ENCODE measurements at regions not wholly inside any gene's neighbourhood (a gene's known extent, or its start where the extent isn't known, plus 50 kb on each side); places are given as distances from the start of the nearest gene placed in this dataset.

DNA sequence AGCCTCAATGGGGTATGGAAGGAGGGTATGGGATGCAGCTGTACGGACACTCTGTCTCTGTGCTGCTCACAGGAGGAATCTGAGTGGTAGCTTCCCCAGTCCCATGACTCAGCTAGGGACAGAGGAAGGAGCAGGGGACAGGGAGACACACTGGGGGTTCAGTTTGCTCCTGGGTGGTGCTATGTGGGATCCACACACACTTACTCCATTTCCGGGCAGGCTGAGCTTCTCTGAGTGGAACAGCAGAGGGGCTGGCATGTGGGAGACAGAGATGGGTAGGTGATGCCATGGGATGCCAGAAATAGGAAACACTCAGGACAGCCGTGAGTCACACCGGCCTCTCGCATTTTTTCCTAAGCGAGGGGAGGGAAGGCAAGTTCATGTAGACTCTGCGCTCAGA is 59.2 kb upstream of the KIRREL3 start:
- H3K4me3 ChIP-seq (ENCODE audit: low read depth in 1 of 2, low read length in 2 of 2), result no peak overlapping the region
- no peaks in the 10 kb centered on the region for H3K4me1 ChIP-seq (ENCODE audit: control insufficient read depth in 1 of 2, insufficient read depth in 2 of 2, low read length in 2 of 2)
- H3K27ac ChIP-seq (ENCODE audit: low read length), result no peak overlapping the region
- H3K36me3 ChIP-seq (ENCODE audit: control insufficient read depth in 1 of 2, insufficient read depth in 2 of 2, low read length in 2 of 2), result no peaks in the 10 kb centered on the region
- no peaks in the 10 kb centered on the region for H3K9me3 ChIP-seq (ENCODE audit: control insufficient read depth in 1 of 2, low read length in 2 of 2)
- no peaks in the 10 kb centered on the region for H3K27me3 ChIP-seq (ENCODE audit: low read depth, low read length)

- Histone ChIP-seq H3K4me3 (ENCODE audit: low read depth in 1 of 2, low read length in 2 of 2) (no peak overlapping the region), H3K27ac (ENCODE audit: low read length) (no peak overlapping the region), H3K4me1 (ENCODE audit: control insufficient read depth in 1 of 2, insufficient read depth in 2 of 2, low read length in 2 of 2) (no peaks in the 10 kb centered on the region), H3K9me3 (ENCODE audit: control insufficient read depth in 1 of 2, low read length in 2 of 2) (no peaks in the 10 kb centered on the region), H3K27me3 (ENCODE audit: low read depth, low read length) (no peaks in the 10 kb centered on the region), H3K36me3 (ENCODE audit: control insufficient read depth in 1 of 2, insufficient read depth in 2 of 2, low read length in 2 of 2) (no peaks in the 10 kb centered on the region)
Observed at GRCh38 chr11:127059286-127059685, 58.7 kb upstream of the KIRREL3 start.

- no peaks in the 10 kb centered on the region for H3K36me3 ChIP-seq (ENCODE audit: control insufficient read depth in 1 of 2, insufficient read depth in 2 of 2, low read length in 2 of 2)
- H3K9me3 ChIP-seq (ENCODE audit: control insufficient read depth in 1 of 2, low read length in 2 of 2), result no peaks in the 10 kb centered on the region
- no peak overlapping the region for H3K4me3 ChIP-seq (ENCODE audit: low read depth in 1 of 2, low read length in 2 of 2)
- H3K27ac ChIP-seq (ENCODE audit: low read length), result no peak overlapping the region
- H3K4me1 ChIP-seq (ENCODE audit: control insufficient read depth in 1 of 2, insufficient read depth in 2 of 2, low read length in 2 of 2), result no peaks in the 10 kb centered on the region
- H3K27me3 ChIP-seq (ENCODE audit: low read depth, low read length), result no peaks in the 10 kb centered on the region
Observed at GRCh38 chr11:127058524-127058923, 58.0 kb upstream of the KIRREL3 start.

- no peak overlapping the region for H3K27ac ChIP-seq (ENCODE audit: low read length)
- H3K36me3 ChIP-seq (ENCODE audit: control insufficient read depth in 1 of 2, insufficient read depth in 2 of 2, low read length in 2 of 2), result no peaks in the 10 kb centered on the region
- no peaks in the 10 kb centered on the region for H3K27me3 ChIP-seq (ENCODE audit: low read depth, low read length)
- no peak overlapping the region for H3K4me3 ChIP-seq (ENCODE audit: low read depth in 1 of 2, low read length in 2 of 2)
- H3K4me1 ChIP-seq (ENCODE audit: control insufficient read depth in 1 of 2, insufficient read depth in 2 of 2, low read length in 2 of 2), result no peaks in the 10 kb centered on the region
- no peaks in the 10 kb centered on the region for H3K9me3 ChIP-seq (ENCODE audit: control insufficient read depth in 1 of 2, low read length in 2 of 2)
Observed at GRCh38 chr11:127057126-127057525, 56.6 kb upstream of the KIRREL3 start.

DNA sequence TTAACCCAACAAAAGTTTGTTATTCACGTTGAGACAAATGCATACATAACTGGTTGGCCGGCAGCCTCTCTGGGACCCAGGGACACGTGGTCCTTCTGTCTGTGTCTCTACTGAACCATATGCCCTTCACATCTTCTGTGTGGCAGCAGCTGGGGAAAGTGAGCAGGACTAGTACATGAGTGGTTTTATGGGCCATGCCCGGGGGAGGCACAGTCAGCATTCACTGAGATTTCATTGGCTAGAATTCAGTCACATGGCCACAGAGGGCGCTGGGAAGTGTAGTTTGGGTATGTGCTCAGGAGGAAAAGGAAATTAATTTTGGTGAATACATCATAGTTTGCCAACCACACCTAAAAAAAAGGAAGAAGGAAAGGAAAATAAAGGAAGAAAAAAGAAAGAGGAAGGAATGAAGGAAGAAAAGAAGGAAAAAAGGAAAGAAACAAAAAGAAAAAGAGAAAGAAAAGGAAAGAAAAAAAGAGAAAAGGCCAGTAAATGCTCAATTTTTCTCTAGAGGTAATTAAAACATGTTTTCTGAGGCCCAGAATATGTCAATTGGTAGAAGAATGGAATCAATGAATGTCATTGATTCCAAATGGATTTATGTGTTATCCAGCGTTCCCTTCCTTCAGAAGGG is 55.9 kb upstream of the KIRREL3 start:
- H3K4me3 ChIP-seq (ENCODE audit: low read depth in 1 of 2, low read length in 2 of 2), result no peak overlapping the region
- H3K27ac ChIP-seq (ENCODE audit: low read length), result no peak overlapping the region
- no peaks in the 10 kb centered on the region for H3K36me3 ChIP-seq (ENCODE audit: control insufficient read depth in 1 of 2, insufficient read depth in 2 of 2, low read length in 2 of 2)
- H3K27me3 ChIP-seq (ENCODE audit: low read depth, low read length), result no peaks in the 10 kb centered on the region
- no peaks in the 10 kb centered on the region for H3K4me1 ChIP-seq (ENCODE audit: control insufficient read depth in 1 of 2, insufficient read depth in 2 of 2, low read length in 2 of 2)
- H3K9me3 ChIP-seq (ENCODE audit: control insufficient read depth in 1 of 2, low read length in 2 of 2), result no peaks in the 10 kb centered on the region

DNA sequence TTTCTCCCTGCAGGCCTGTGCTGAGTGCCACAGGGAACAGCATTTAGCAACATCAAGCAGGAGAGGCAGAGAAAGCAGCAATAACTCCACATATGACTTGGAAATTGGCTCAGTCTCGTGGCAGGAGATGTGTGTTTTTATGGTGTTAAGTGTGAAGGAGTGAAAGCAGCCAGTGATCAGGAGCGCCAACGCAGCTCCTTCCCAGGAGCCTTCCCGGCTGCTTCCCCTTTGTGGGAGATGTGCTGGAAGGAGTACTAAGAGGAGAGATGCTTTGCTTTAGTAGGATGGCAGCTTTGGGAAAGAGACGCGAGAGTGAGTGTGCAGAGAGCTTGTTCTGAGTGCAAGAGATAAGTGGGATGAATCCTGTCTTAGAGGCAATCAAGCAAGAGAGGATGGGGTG is 54.7 kb upstream of the KIRREL3 start:
- no peaks in the 10 kb centered on the region for H3K27me3 ChIP-seq (ENCODE audit: low read depth, low read length)
- no peak overlapping the region for H3K4me3 ChIP-seq (ENCODE audit: low read depth in 1 of 2, low read length in 2 of 2)
- H3K36me3 ChIP-seq (ENCODE audit: control insufficient read depth in 1 of 2, insufficient read depth in 2 of 2, low read length in 2 of 2), result no peaks in the 10 kb centered on the region
- no peaks in the 10 kb centered on the region for H3K4me1 ChIP-seq (ENCODE audit: control insufficient read depth in 1 of 2, insufficient read depth in 2 of 2, low read length in 2 of 2)
- no peaks in the 10 kb centered on the region for H3K9me3 ChIP-seq (ENCODE audit: control insufficient read depth in 1 of 2, low read length in 2 of 2)
- no peak overlapping the region for H3K27ac ChIP-seq (ENCODE audit: low read length)

DNA sequence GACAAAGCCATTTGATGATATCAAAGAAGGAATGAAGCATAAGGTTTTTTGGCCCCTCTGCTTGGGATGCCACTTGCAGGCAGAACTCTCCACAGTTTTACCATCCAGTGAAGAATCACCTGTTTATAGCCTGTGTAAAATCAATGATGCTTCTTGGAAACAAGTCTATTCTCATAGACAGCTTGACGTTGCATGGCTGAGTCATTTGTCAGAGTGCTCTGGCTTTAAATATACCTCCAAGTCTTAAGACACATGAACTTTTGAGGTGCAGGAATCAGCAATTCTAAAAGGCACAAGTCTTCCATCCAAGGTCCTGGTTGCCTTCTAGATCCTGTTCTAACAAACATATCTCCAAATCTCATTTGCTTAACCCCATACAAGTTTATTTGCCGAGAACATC is 53.6 kb upstream of the KIRREL3 start:
- Histone ChIP-seq H3K27ac (ENCODE audit: low read length) (no peak overlapping the region), H3K4me1 (ENCODE audit: control insufficient read depth in 1 of 2, insufficient read depth in 2 of 2, low read length in 2 of 2) (no peaks in the 10 kb centered on the region), H3K27me3 (ENCODE audit: low read depth, low read length) (no peaks in the 10 kb centered on the region), H3K4me3 (ENCODE audit: low read depth in 1 of 2, low read length in 2 of 2) (no peak overlapping the region), H3K36me3 (ENCODE audit: control insufficient read depth in 1 of 2, insufficient read depth in 2 of 2, low read length in 2 of 2) (no peaks in the 10 kb centered on the region), H3K9me3 (ENCODE audit: control insufficient read depth in 1 of 2, low read length in 2 of 2) (no peaks in the 10 kb centered on the region)

DNA sequence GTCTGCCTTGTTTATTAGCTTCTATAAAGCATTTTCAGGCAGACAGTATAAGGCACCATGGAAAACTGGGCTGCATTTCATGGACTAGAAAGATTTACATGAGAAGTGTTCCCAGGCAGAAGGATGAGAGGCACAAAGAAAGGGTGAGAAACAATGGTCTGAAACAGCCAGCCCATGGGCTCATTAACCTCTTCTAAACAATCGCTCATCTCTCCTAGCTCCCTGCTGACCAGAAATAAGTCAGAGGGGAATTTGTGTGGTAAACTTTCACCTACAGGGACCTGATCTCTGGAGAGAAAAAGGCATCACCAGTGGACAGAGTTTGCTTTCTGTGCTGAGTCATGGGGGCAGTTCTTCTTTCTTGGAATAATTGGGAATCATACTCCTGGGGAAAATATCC is 51.8 kb upstream of the KIRREL3 start:
- no peak overlapping the region for H3K27ac ChIP-seq (ENCODE audit: low read length)
- H3K4me1 ChIP-seq (ENCODE audit: control insufficient read depth in 1 of 2, insufficient read depth in 2 of 2, low read length in 2 of 2), result no peaks in the 10 kb centered on the region
- H3K4me3 ChIP-seq (ENCODE audit: low read depth in 1 of 2, low read length in 2 of 2), result no peak overlapping the region
- H3K9me3 ChIP-seq (ENCODE audit: control insufficient read depth in 1 of 2, low read length in 2 of 2), result no peaks in the 10 kb centered on the region
- no peaks in the 10 kb centered on the region for H3K27me3 ChIP-seq (ENCODE audit: low read depth, low read length)
- H3K36me3 ChIP-seq (ENCODE audit: control insufficient read depth in 1 of 2, insufficient read depth in 2 of 2, low read length in 2 of 2), result no peaks in the 10 kb centered on the region
